HG02943 (cell line): ENCODE measurements at regions not wholly inside any gene's neighbourhood (a gene's known extent, or its start where the extent isn't known, plus 50 kb on each side); places are given as distances from the start of the nearest gene placed in this dataset.

Source experiments
- ATAC-seq: cut with Tn5 transposase; IDR thresholded peaks from one replicate; pipeline ENCODE4 v1.9.1; 2021; ENCODE audit warnings: mild to moderate bottlenecking, low read depth, moderate library complexity; ENCODE audit not compliant: unreplicated experiment

DNA sequence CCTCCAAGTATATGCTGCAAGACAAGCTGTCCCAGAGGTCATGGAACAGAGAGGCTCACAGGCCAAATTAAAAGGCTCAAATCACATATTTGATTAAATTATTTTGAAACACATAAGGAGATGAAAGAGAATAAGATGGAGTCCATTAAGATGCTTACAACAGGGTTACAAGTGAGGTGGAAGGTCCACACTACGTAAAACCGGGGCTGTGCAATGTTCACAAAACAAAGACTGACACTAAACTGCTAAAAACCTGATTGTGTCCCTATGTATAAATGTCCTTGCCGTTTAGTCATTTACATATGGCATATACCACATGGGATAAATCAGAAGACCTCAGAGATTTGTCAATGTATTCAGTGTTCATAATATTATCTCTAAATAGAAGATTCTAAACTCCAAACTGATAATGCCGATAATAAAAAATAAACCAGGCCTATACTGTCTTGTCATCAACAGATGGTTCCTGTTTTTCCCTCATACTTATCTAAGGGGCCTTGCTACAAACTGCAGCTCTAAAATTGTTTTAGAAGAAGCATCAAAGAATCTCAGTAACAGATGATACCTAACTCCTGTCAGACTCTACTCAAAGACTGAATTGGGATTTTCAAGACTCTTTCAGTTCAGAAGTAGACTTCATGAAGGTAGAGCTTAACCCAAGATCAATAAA lies 51.8 kb upstream of the RIPOR2 start:
- ATAC-seq = no peak

- no peak for ATAC-seq
Measured at GRCh38 chr6:24988562-24988961, 52.8 kb upstream of the RIPOR2 start.

DNA sequence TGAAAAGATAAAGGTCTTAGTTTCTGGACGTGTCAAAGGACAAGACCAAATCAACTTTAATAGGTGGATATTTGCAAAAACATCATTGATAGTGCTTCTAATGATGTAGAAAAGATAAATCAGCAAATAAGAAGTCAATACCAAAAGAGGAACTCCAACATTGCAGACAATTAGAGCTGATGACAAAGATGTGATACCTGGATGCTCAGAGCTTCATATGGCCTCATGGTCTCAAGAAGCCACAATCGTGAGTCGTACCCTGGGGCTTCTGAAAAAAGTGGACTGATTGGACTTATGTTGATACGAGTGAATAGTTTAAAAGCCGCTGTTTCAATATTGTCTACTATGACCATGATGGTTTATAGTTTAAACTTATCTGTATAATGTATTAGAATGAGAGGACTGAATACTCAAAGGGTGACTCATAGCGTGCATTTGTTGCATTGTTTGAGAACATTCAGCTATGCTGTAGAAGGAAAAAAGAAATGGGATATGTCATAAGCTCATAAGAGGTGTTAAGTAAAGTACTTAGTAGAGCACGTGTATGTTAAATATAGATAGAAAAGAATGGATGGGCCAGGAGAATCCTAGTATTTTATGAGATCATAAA lies 54.6 kb upstream of the RIPOR2 start:
- ATAC-seq = no peak

DNA sequence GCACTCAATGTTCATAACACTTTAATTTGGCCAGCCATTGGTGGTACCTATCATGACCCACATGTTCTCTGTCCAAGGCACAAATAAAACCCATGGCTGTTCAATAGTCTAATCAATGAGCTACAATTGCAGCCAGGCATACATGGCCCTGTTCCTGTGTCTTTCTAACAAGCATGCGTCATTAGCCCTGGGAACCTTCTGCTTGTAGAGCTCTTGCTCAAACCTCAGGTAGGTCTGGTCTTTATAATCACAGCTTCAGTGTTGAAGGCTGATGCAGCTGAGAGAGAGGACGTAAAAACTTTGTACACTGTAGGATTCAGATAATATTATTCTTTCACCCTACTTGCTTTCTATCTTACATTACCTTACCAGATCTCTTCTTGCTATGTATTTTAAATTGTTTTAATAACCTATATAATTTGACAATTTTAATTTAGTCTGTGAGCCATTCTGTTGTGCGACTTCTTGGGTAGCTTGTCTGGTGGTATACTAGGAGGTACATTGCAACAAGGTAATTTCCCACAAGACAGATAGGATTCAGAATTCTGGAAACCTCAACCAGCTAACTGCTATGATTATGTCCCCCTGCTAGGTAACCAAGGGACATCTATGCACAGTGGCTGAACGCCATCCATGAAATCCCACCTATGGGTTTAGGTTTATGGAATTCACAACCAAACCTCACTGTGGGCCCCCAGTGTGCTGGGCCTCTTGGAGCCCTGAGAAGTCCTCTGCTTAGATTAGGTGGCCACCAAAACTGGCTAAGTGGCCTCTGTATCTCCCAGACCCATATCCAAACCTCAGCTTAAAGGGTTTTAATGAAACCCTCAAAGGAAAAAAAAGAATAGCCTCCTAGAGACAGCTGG lies 55.4 kb upstream of the RIPOR2 start:
- ATAC-seq = no peak

GRCh38 chr6:24991810-24992467 lies 56.2 kb upstream of the RIPOR2 start:
- peak; percentile 73 for ATAC-seq

DNA sequence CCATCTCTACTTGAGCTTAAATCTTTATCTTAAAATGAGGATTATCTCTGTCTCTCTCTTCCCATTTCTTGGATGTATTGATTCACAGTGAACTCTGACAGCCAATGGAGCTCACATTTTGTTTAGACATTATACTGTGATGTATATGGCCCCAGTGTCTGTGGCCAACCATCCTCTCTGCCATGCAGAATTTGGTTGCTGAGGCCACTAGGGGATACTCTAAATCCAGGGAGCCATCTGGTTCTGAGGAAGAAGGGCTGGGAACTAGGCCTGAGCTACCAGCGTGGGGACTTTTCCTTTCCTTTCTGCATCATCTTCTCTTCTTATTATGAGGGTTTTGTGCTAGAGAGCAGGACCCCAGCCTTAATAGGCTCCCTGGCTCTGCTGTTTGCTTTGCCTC lies 59.1 kb upstream of the RIPOR2 start:
- ATAC-seq = no peak

DNA sequence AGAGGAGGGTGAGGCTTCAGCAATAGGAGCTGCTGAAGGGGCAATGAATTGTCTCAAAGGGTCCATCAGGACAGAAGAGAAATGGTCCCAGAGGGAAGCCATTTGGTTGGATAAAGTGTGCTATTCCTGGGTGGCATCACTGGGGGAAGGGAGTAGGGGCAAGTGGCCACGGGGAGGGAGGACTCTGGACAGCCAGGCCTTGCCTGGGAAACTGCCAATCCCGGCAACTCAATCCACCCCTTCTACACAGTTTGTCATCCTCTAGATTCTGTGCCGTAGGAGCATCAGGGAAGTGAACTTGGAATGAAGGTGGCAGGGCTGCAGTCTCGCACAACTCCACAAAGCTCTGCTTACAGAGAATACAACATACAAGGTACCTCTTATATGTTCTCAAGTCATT lies 59.5 kb upstream of the RIPOR2 start:
- no peak for ATAC-seq

DNA sequence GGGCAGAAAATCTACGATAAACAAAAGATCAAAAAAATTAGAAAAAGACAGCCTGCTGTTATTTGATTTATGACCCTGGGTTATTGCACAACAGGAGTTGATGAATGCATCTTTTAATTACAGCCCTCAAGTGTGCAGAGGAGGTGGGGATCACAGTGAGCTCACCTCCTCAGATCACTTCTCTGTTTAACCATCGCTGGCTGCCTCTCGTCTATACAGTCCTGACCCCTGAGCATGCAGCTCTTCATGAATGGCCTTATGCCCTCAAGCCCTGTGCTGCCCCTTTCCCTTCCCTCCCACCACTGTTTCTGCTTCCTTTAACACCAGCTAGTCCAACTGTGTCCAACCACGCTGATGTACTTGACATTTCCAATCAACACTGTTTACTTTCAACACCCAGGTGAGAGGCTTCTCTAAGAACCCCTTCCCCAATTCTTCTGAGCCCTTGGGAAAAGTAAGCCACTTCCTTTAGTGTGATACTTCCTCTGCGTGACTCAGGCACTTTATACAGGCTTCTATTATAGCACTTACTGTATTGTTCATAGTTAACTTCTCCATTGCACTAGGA lies 60.6 kb upstream of the RIPOR2 start:
- ATAC-seq = no peak

GRCh38 chr6:24997231-24997630 lies 61.5 kb upstream of the RIPOR2 start:
- ATAC-seq = no peak

GRCh38 chr6:24997905-24998304 lies 62.1 kb upstream of the RIPOR2 start:
- no peak for ATAC-seq

GRCh38 chr6:25002326-25003091 lies 66.7 kb upstream of the RIPOR2 start:
- ATAC-seq = no peak

GRCh38 chr6:25004357-25004756 lies 68.6 kb upstream of the RIPOR2 start:
- no peak for ATAC-seq

GRCh38 chr6:25005010-25005409 lies 69.2 kb upstream of the RIPOR2 start:
- no peak for ATAC-seq

- ATAC-seq = no peak
Measured at GRCh38 chr6:25006075-25006474, 70.3 kb upstream of the RIPOR2 start.

DNA sequence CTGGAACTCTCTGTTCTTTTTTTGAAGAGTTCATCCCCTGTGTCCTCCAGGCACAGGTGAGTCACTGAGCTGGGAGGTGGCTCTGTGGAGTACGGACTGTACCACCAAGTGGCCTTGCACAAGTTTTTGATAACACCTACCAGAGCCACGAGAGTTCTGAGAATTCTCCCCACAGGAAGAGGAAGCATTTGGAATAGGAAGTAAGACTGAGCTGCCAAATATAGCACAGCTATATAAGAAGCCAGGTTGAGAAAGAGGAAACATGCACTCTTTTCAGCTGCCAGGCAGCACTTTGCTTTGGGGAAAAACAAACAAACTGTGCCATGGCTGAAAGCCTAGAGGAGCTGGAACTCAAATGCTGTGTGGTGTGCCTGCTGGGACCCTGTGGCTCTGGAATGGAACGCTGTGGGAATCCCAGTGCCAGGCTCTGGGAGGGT lies 70.8 kb upstream of the RIPOR2 start:
- no peak for ATAC-seq

- no peak for ATAC-seq
Measured at GRCh38 chr6:25007269-25007699, 71.5 kb upstream of the RIPOR2 start.

DNA sequence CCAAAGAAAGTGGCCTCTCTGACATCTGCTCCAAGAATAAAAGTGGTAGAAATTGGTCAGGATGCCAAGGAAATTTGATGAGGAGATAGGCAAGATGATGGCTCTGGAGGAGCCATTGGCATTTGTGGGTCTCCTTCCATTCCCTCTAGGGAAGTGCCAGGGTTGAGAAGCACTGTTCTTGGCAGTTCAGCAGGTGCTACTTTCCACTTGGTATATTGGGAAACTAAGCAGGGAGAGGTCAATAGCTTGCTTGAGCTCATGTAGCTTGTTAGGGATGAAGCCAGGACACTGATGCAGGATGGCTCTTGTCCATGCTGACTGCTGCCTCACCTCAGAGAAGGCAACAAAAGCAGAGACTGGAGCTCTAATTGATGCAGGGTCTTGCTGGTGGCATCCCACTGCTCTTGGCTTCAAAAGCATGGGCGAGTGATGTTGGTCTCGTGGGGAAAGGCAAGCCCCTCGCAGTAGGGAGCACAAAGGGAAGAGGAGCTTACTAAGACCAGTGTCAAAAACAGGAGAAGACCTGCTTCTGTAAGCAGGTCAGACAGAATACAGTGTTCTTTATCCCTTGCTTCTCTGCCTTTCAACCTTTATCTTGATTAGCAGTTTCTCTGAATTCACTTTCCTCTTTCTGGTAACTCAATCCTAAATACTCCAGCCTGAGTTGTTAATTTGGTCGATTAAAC lies 73.1 kb upstream of the RIPOR2 start:
- ATAC-seq = no peak

- no peak for ATAC-seq
Measured at GRCh38 chr6:25009393-25009710, 73.6 kb upstream of the RIPOR2 start.

GRCh38 chr6:25010176-25010575 lies 74.4 kb upstream of the RIPOR2 start:
- no peak for ATAC-seq
